ENCODE measurements at regions not wholly inside any gene's neighbourhood (a gene's known extent, or its start where the extent isn't known, plus 50 kb on each side); places are given as distances from the start of the nearest gene placed in this dataset.

- H3K27ac ChIP-seq, result no peak overlapping the region
- WGBS, 5 donors, result 81 to 89% (median 86%) methylated on average over 4 of the region's 4 CpGs
- DNase-seq, result no peak
These were observed 81.4 kb downstream of the SKA1 start for GRCh38 chr18:50456285-50456684.

DNA sequence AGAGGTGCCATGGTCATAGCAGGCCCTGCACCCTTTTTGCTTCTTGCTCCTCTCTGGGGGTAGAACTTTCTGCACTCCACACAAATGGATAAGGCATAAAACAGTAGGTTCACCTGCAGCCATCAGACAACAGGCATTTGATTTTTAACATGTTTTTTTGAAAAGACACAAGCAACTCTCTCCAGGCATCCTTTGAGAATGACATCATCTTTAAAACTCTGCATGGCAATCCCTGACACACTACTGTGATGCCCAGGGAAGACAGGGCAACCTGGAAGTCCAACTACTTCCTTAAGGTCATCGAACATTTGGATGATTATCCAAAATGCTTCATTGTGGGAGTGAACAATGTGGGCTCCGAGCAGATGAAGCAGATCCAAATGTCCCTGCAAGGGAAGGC, 82.8 kb downstream of the SKA1 start:
- 86 to 94% (median 87%) methylated on average over 2 of the region's 2 CpGs for WGBS, 5 donors
- H3K27me3 ChIP-seq, result no peaks in the 10 kb centered on the region
- no peaks in the 10 kb centered on the region for H3K4me1 ChIP-seq
- intact Hi-C loops (cut with DNase I; ENCODE audit: low total_unique reads), result no loop called here
- DNase-seq, result no peak
- H3K9me3 ChIP-seq, result no peaks in the 10 kb centered on the region
- TF ChIP-seq POLR2A (IDR thresholded peaks at IDR 0.05), result no peak
- TF ChIP-seq POLR2AphosphoS5 (IDR thresholded peaks at IDR 0.05), result no peak
- TF ChIP-seq, protein P1, sequence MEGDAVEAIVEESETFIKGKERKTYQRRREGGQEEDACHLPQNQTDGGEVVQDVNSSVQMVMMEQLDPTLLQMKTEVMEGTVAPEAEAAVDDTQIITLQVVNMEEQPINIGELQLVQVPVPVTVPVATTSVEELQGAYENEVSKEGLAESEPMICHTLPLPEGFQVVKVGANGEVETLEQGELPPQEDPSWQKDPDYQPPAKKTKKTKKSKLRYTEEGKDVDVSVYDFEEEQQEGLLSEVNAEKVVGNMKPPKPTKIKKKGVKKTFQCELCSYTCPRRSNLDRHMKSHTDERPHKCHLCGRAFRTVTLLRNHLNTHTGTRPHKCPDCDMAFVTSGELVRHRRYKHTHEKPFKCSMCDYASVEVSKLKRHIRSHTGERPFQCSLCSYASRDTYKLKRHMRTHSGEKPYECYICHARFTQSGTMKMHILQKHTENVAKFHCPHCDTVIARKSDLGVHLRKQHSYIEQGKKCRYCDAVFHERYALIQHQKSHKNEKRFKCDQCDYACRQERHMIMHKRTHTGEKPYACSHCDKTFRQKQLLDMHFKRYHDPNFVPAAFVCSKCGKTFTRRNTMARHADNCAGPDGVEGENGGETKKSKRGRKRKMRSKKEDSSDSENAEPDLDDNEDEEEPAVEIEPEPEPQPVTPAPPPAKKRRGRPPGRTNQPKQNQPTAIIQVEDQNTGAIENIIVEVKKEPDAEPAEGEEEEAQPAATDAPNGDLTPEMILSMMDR (IDR thresholded peaks at IDR 0.05), result no peak
- TF ChIP-seq EP300 (IDR thresholded peaks at IDR 0.05), result no peak
- H3K36me3 ChIP-seq, result no peaks in the 10 kb centered on the region
- H3K4me3 ChIP-seq, result no peak overlapping the region
- H3K27ac ChIP-seq, result no peak overlapping the region

More at GRCh38 chr18:50456285-50456684, 81.4 kb downstream of the SKA1 start:
- no peaks in the 10 kb centered on the region for H3K9me3 ChIP-seq
- no peaks in the 10 kb centered on the region for H3K36me3 ChIP-seq
- intact Hi-C loops (cut with DNase I; ENCODE audit: low total_unique reads), result no loop called here
- H3K27me3 ChIP-seq, result no peaks in the 10 kb centered on the region
- no peak overlapping the region for H3K4me3 ChIP-seq
- no peaks in the 10 kb centered on the region for H3K4me1 ChIP-seq
- TF ChIP-seq, protein P1 (IDR thresholded peaks at IDR 0.05), result no peak
- TF ChIP-seq POLR2A (IDR thresholded peaks at IDR 0.05), result no peak
- no peak for TF ChIP-seq POLR2AphosphoS5 (IDR thresholded peaks at IDR 0.05)
- TF ChIP-seq EP300 (IDR thresholded peaks at IDR 0.05), result no peak

- 71 to 87% (median 83%) methylated on average over 3 of the region's 3 CpGs for WGBS, 5 donors
- Histone ChIP-seq H3K27ac (no peak overlapping the region), H3K4me1 (no peaks in the 10 kb centered on the region), H3K4me3 (no peak overlapping the region), H3K9me3 (no peaks in the 10 kb centered on the region), H3K36me3 (no peaks in the 10 kb centered on the region), H3K27me3 (no peaks in the 10 kb centered on the region)
- intact Hi-C loops (cut with DNase I; ENCODE audit: low total_unique reads), result no loop called here
- TF ChIP-seq POLR2AphosphoS5 (IDR thresholded peaks at IDR 0.05), result no peak
- TF ChIP-seq, protein P1 (IDR thresholded peaks at IDR 0.05), result no peak
- no peak for TF ChIP-seq POLR2A (IDR thresholded peaks at IDR 0.05)
- TF ChIP-seq EP300 (IDR thresholded peaks at IDR 0.05), result no peak
- DNase-seq, result no peak
These were observed 83.5 kb downstream of the SKA1 start for GRCh38 chr18:50458366-50458765.

DNA sequence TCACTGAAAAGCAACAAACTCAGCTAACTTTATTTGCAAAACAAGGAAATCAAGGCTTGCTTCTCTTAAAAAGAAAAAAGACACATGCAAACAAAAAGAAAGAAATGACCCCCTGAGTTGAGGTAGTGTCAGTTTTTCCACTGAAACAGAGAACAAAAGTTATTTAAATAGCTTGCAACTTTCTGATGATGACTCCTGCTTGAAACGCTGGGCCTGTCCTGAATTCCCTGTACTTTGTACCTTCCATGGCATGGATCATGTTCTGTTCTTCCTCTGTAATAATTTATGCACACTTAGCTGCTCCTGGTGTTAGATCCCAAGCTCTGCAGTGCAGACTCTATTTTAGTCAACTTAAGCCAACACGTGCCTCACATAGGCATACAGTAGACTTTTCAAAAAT, 84.0 kb downstream of the SKA1 start:
- WGBS, 5 donors, result 44 to 58% (median 47%) methylated on average over 2 of the region's 2 CpGs
- intact Hi-C loops (cut with DNase I; ENCODE audit: low total_unique reads), result no loop called here
- Histone ChIP-seq H3K4me1 (no peaks in the 10 kb centered on the region), H3K36me3 (no peaks in the 10 kb centered on the region), H3K4me3 (no peak overlapping the region), H3K27ac (no peak overlapping the region), H3K27me3 (no peaks in the 10 kb centered on the region), H3K9me3 (no peaks in the 10 kb centered on the region)
- no peak for DNase-seq
- TF ChIP-seq, protein P1 (IDR thresholded peaks at IDR 0.05), result no peak
- no peak for TF ChIP-seq POLR2AphosphoS5 (IDR thresholded peaks at IDR 0.05)
- no peak for TF ChIP-seq EP300 (IDR thresholded peaks at IDR 0.05)
- TF ChIP-seq POLR2A (IDR thresholded peaks at IDR 0.05), result no peak
